ENCODE measurements at regions not wholly inside any gene's neighbourhood (a gene's known extent, or its start where the extent isn't known, plus 50 kb on each side); places are given as distances from the start of the nearest gene placed in this dataset.

DNA sequence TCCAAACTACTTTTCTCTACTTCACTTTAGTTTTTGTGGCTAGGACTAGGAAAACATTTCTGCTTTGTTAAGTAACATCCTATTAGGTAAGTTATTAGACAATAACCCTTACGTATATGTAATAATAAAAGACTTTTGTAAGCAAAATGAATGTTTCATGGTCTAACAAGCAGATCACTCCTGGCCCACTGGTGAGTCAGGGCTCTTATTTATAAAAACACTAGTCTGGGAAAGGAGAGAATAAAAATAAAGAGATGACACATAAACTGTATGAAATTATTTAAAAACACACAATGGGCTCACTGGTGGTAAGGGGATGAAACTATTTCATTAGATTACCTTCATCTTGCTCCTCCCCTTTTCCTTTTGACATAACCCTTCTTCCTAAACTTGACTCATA, 2212.2 kb upstream of the ACO1 start:
- H3K27me3 Mint-ChIP-seq (ENCODE audit: insufficient read depth) = no peaks in the 10 kb centered on the region
- H3K4me3 Mint-ChIP-seq = no peak overlapping the region
- H3K9me3 Mint-ChIP-seq = no peaks in the 10 kb centered on the region
- no peak for DNase-seq (ENCODE audit: low spot score)
- H3K36me3 Mint-ChIP-seq (ENCODE audit: low read depth) = no peaks in the 10 kb centered on the region
- H3K27ac Mint-ChIP-seq = no peak overlapping the region
- H3K4me1 Mint-ChIP-seq (ENCODE audit: low read depth) = no peaks in the 10 kb centered on the region
- intact Hi-C loops (cut with micrococcal nuclease) = no loop called here

DNA sequence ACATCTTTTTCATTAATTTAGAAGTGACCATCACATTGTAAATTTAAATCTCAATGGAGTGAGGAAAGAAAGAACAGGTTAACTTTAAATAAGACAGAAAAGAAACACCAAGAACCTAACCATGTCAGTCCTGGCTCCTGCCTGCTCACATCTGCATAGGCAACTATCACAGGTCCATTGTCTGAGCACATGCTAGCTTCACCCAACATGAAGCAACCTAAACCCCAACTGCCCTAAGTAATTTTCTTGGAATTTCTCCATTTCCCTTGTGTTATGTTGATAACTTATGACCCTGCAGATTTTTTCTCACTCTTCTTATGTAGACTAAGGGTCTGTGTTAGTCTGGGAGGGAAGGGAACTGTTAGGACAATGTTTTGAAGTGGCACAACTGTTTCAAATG, 2205.8 kb upstream of the ACO1 start:
- DNase-seq (ENCODE audit: low spot score) = no peak
- intact Hi-C loops (cut with micrococcal nuclease) = no loop called here
- no peaks in the 10 kb centered on the region for H3K36me3 Mint-ChIP-seq (ENCODE audit: low read depth)
- no peaks in the 10 kb centered on the region for H3K9me3 Mint-ChIP-seq
- no peak overlapping the region for H3K4me3 Mint-ChIP-seq
- no peaks in the 10 kb centered on the region for H3K4me1 Mint-ChIP-seq (ENCODE audit: low read depth)
- no peak overlapping the region for H3K27ac Mint-ChIP-seq
- no peaks in the 10 kb centered on the region for H3K27me3 Mint-ChIP-seq (ENCODE audit: insufficient read depth)

GRCh38 chr9:30193421-30193820, 2191.0 kb upstream of the ACO1 start:
- H3K9me3 Mint-ChIP-seq = peaks cover 7% of the 10 kb centered on the region

DNA sequence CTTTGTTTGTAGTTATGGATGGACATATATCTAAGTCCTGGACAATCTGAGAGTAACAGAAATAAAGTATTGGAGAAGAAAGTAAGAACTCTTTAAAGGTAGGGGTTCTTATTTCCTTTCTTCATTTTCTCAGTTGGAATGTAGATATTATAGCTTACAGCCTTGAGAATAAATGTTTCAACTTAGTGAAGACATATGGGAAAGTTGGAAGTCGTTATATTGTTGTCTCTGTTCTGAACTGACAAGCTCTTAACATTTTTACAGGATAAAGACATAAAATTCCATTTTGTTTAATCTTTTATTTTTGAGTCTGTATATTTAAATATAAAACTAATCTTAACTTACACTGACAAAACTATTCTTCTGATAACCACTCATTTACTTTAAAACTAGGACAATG, 2187.5 kb upstream of the ACO1 start:
- H3K36me3 Mint-ChIP-seq (ENCODE audit: low read depth) = no peaks in the 10 kb centered on the region
- peaks cover 4% of the 10 kb centered on the region for H3K9me3 Mint-ChIP-seq
- no peaks in the 10 kb centered on the region for H3K4me1 Mint-ChIP-seq (ENCODE audit: low read depth)
- no peak overlapping the region for H3K4me3 Mint-ChIP-seq
- intact Hi-C loops (cut with micrococcal nuclease) = no loop called here
- DNase-seq (ENCODE audit: low spot score) = no peak
- H3K27ac Mint-ChIP-seq = no peak overlapping the region
- H3K27me3 Mint-ChIP-seq (ENCODE audit: insufficient read depth) = no peaks in the 10 kb centered on the region

More at GRCh38 chr9:30193421-30193820, 2191.0 kb upstream of the ACO1 start:
- Mint-ChIP-seq H3K4me3 (no peak overlapping the region), H3K27ac (no peak overlapping the region), H3K36me3 (ENCODE audit: low read depth) (no peaks in the 10 kb centered on the region), H3K27me3 (ENCODE audit: insufficient read depth) (no peaks in the 10 kb centered on the region), H3K4me1 (ENCODE audit: low read depth) (no peaks in the 10 kb centered on the region)
- intact Hi-C loops (cut with micrococcal nuclease) = no loop called here
- DNase-seq (ENCODE audit: low spot score) = no peak

- Mint-ChIP-seq H3K4me3 (no peak overlapping the region), H3K4me1 (ENCODE audit: low read depth) (no peaks in the 10 kb centered on the region), H3K36me3 (ENCODE audit: low read depth) (no peaks in the 10 kb centered on the region), H3K9me3 (peaks cover 4% of the 10 kb centered on the region), H3K27me3 (ENCODE audit: insufficient read depth) (no peaks in the 10 kb centered on the region), H3K27ac (no peak overlapping the region)
- intact Hi-C loops (cut with micrococcal nuclease) = no loop called here
- DNase-seq (ENCODE audit: low spot score) = no peak
Measured at GRCh38 chr9:30197453-30197852, 2187.0 kb upstream of the ACO1 start.

DNA sequence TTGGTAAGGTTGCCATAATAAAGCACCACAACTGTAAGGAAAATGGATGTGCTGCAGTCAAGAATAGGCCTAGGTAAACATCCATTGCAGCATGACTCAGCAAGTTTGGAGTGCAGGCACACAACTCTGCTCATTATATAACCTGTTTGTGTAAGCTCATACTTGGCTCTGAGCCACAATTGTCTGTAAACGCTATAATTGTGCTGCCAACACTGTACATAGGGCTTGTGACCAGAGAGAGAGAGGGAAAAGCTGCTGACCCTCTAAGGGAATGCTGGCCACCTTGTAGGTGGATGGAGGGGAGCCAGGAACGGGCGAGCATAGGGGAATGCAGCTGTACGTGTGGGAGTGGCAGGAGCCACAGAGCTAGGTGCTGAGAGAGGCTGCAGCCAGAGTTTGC, 2186.5 kb upstream of the ACO1 start:
- H3K27me3 Mint-ChIP-seq (ENCODE audit: insufficient read depth) = no peaks in the 10 kb centered on the region
- H3K9me3 Mint-ChIP-seq = peaks cover 4% of the 10 kb centered on the region
- H3K27ac Mint-ChIP-seq = no peak overlapping the region
- intact Hi-C loops (cut with micrococcal nuclease) = no loop called here
- no peaks in the 10 kb centered on the region for H3K4me1 Mint-ChIP-seq (ENCODE audit: low read depth)
- no peaks in the 10 kb centered on the region for H3K36me3 Mint-ChIP-seq (ENCODE audit: low read depth)
- no peak overlapping the region for H3K4me3 Mint-ChIP-seq
- DNase-seq (ENCODE audit: low spot score) = no peak

DNA sequence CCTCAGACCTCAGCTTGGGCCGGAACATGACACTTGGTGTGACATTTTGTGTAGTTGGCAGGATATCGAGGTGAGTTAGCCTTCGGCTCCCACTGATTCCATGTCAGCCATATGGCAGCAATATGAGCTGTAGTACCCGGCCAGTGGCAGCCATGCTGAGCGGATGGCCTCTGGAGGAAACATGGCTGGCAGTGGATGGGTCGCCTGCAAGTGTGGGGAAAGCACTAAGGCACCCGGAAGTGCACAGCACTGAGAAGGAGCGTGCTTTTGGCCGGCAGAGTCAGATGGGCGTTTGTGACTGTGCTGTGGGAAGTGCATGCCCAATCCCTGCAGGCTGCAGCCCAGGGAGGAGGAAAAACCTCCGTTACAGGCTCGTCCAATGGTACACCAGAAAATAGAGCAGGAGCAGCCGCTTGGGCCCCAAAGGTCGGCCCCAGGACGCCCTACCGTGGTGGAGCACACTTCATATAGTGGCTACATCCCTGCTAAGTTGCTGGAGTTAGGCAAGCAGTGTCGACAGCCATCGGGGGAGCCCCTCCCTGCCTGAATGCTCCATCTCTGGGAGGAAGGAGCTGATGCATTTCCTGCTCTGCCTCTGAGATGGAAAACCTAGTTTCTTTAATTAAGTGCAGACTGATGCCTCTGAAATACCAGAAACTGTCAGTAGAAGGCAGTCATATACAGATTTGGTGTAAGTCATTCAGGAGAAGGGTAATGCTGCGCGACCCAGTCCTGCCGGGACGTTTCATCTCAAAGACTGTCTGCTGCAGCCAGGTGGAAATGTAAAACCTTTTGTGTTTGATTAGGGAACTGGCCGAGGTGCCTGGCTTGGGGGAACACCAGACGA, 2185.8 kb upstream of the ACO1 start:
- no peak overlapping the region for H3K27ac Mint-ChIP-seq
- H3K36me3 Mint-ChIP-seq (ENCODE audit: low read depth) = no peaks in the 10 kb centered on the region
- intact Hi-C loops (cut with micrococcal nuclease) = no loop called here
- no peaks in the 10 kb centered on the region for H3K4me1 Mint-ChIP-seq (ENCODE audit: low read depth)
- H3K27me3 Mint-ChIP-seq (ENCODE audit: insufficient read depth) = no peaks in the 10 kb centered on the region
- H3K4me3 Mint-ChIP-seq = no peak overlapping the region
- no peak for DNase-seq (ENCODE audit: low spot score)
- peaks cover 4% of the 10 kb centered on the region for H3K9me3 Mint-ChIP-seq

DNA sequence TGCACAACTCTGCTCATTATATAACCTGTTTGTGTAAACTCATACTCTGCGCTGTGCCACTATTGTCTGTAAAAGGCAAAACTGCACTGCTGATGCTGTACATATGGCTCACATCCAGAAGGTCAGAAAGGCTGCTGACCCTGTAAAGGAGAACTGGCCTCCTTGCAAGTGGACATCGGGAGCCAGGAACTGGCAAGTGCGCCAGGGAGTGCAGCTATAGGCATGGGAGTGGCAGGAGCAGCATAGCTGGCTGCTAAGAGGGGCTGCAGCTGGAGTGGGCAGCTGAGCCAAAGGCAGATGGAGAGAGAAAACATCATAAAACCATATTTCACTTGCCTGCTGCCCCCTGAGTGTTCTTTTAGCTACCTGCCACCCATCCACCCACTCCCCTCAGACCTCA, 2183.4 kb upstream of the ACO1 start:
- Mint-ChIP-seq H3K9me3 (peaks cover 4% of the 10 kb centered on the region), H3K27ac (no peak overlapping the region), H3K27me3 (ENCODE audit: insufficient read depth) (no peaks in the 10 kb centered on the region), H3K4me3 (no peak overlapping the region), H3K4me1 (ENCODE audit: low read depth) (no peaks in the 10 kb centered on the region), H3K36me3 (ENCODE audit: low read depth) (no peaks in the 10 kb centered on the region)
- intact Hi-C loops (cut with micrococcal nuclease) = no loop called here
- no peak for DNase-seq (ENCODE audit: low spot score)

DNA sequence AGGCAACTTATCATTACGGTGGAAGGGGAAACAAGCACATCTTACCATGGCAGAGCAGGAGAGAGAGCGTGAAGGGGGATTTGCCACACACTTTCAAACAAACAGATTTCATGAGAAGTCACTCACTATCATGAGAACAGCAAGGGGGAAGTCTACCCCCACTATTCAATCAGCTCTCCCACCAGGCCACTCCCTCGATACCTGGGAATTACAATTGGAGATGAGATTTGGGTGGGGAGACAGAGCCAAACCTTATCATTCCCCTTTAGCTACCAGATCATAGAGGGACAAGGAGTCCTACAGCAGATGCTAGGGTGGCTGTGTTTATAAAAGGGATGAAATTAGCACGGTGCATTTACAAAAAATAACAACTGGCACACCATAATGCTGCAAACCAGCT, 2149.4 kb upstream of the ACO1 start:
- Mint-ChIP-seq H3K27ac (no peak overlapping the region), H3K36me3 (ENCODE audit: low read depth) (no peaks in the 10 kb centered on the region), H3K4me1 (ENCODE audit: low read depth) (no peaks in the 10 kb centered on the region), H3K4me3 (no peak overlapping the region), H3K27me3 (ENCODE audit: insufficient read depth) (no peaks in the 10 kb centered on the region), H3K9me3 (peaks cover 3% of the 10 kb centered on the region)
- intact Hi-C loops (cut with micrococcal nuclease) = no loop called here
- DNase-seq (ENCODE audit: low spot score) = no peak

- Mint-ChIP-seq H3K4me1 (ENCODE audit: low read depth) (no peaks in the 10 kb centered on the region), H3K27ac (no peak overlapping the region), H3K9me3 (peaks cover 3% of the 10 kb centered on the region), H3K36me3 (ENCODE audit: low read depth) (no peaks in the 10 kb centered on the region), H3K4me3 (no peak overlapping the region), H3K27me3 (ENCODE audit: insufficient read depth) (no peaks in the 10 kb centered on the region)
- DNase-seq (ENCODE audit: low spot score) = no peak
- intact Hi-C loops (cut with micrococcal nuclease) = no loop called here
Measured at GRCh38 chr9:30235564-30235963, 2148.9 kb upstream of the ACO1 start.

GRCh38 chr9:30239878-30240277, 2144.6 kb upstream of the ACO1 start:
- intact Hi-C loops (cut with micrococcal nuclease) = no loop called here
- Mint-ChIP-seq H3K4me3 (no peak overlapping the region), H3K27me3 (ENCODE audit: insufficient read depth) (no peaks in the 10 kb centered on the region), H3K36me3 (ENCODE audit: low read depth) (no peaks in the 10 kb centered on the region), H3K9me3 (peaks cover 3% of the 10 kb centered on the region), H3K4me1 (ENCODE audit: low read depth) (no peaks in the 10 kb centered on the region), H3K27ac (no peak overlapping the region)
- DNase-seq (ENCODE audit: low spot score) = no peak

GRCh38 chr9:30243467-30243866, 2141.0 kb upstream of the ACO1 start:
- Mint-ChIP-seq H3K4me3 (no peak overlapping the region), H3K4me1 (ENCODE audit: low read depth) (no peaks in the 10 kb centered on the region), H3K36me3 (ENCODE audit: low read depth) (no peaks in the 10 kb centered on the region), H3K27me3 (ENCODE audit: insufficient read depth) (no peaks in the 10 kb centered on the region), H3K27ac (no peak overlapping the region), H3K9me3 (no peaks in the 10 kb centered on the region)
- intact Hi-C loops (cut with micrococcal nuclease) = no loop called here
- DNase-seq (ENCODE audit: low spot score) = no peak

- no peak overlapping the region for H3K27ac Mint-ChIP-seq
- no peaks in the 10 kb centered on the region for H3K9me3 Mint-ChIP-seq
- no peaks in the 10 kb centered on the region for H3K27me3 Mint-ChIP-seq (ENCODE audit: insufficient read depth)
- no peak for DNase-seq (ENCODE audit: low spot score)
- H3K4me3 Mint-ChIP-seq = no peak overlapping the region
- H3K4me1 Mint-ChIP-seq (ENCODE audit: low read depth) = no peaks in the 10 kb centered on the region
- no peaks in the 10 kb centered on the region for H3K36me3 Mint-ChIP-seq (ENCODE audit: low read depth)
- intact Hi-C loops (cut with micrococcal nuclease) = no loop called here
Measured at GRCh38 chr9:30244877-30245276, 2139.6 kb upstream of the ACO1 start.

- no peak overlapping the region for H3K4me3 Mint-ChIP-seq
- H3K4me1 Mint-ChIP-seq (ENCODE audit: low read depth) = no peaks in the 10 kb centered on the region
- DNase-seq (ENCODE audit: low spot score) = no peak
- H3K36me3 Mint-ChIP-seq (ENCODE audit: low read depth) = no peaks in the 10 kb centered on the region
- H3K9me3 Mint-ChIP-seq = no peaks in the 10 kb centered on the region
- intact Hi-C loops (cut with micrococcal nuclease) = no loop called here
- H3K27ac Mint-ChIP-seq = no peak overlapping the region
- H3K27me3 Mint-ChIP-seq (ENCODE audit: insufficient read depth) = no peaks in the 10 kb centered on the region
Measured at GRCh38 chr9:30250872-30251271, 2133.6 kb upstream of the ACO1 start.
